H1 (cell line): ENCODE measurements at regions not wholly inside any gene's neighbourhood (a gene's known extent, or its start where the extent isn't known, plus 50 kb on each side); places are given as distances from the start of the nearest gene placed in this dataset.

Source experiments
- CTCF ChIA-PET: fragments of 300-600 bp; sonication (Branson Sonifier 250); formaldehyde crosslinking; loops from one replicate; lab custom pipeline; 2021; ENCODE audit not compliant: partially characterized antibody; lab: Charles Lee
- POLR2A ChIA-PET: fragments of 300-600 bp; sonication (Branson Sonifier 250); formaldehyde crosslinking; loops from one replicate; lab custom pipeline; 2021; ENCODE audit warnings: inconsistent platforms; ENCODE audit not compliant: partially characterized antibody; lab: Charles Lee
- DNase-seq, 2 experiments: peaks; one replicate each; pipeline versions ENCODE4 v3.0.0 to v3.0.0-alpha.2; 2010 to 2022; ENCODE audit warnings: low spot score in 2 of 2, low read depth in 1 of 2, mixed read lengths in 1 of 2
- FAIRE-seq: peaks from 2 replicates; lab custom pipeline; 2011; peaks lifted over from hg19 to GRCh38; lab: Jason Lieb, UNC
- H2AFZ ChIP-seq: 2 replicates; pipeline ENCODE4 v1.8.1; 2012; ENCODE audit warnings: low read length, inconsistent platforms
- H2AK5ac ChIP-seq: 2 replicates; pipeline ENCODE4 v1.6.1; 2013; ENCODE audit warnings: low read depth, low read length
- H2BK120ac ChIP-seq: replicated peaks from 2 replicates; pipeline ENCODE3; 2013; ENCODE audit warnings: low read depth, low read length, inconsistent platforms
- H2BK12ac ChIP-seq: 2 replicates; pipeline ENCODE4 v1.6.1; 2013; ENCODE audit warnings: low read depth, low read length
- H2BK15ac ChIP-seq: 2 replicates; pipeline ENCODE4 v1.6.1; 2013; ENCODE audit warnings: low read length
- H2BK20ac ChIP-seq: 2 replicates; pipeline ENCODE4 v1.6.1; 2013; ENCODE audit warnings: low read length
- H2BK5ac ChIP-seq: 2 replicates; pipeline ENCODE4 v1.6.1; 2013; ENCODE audit warnings: low read depth, low read length
- H3K14ac ChIP-seq: 2 replicates; pipeline ENCODE4 v1.6.1; 2013; ENCODE audit warnings: inconsistent platforms; ENCODE audit not compliant: insufficient read length
- H3K18ac ChIP-seq: 2 replicates; pipeline ENCODE4 v1.6.1; 2013; ENCODE audit warnings: low read length; ENCODE audit errors: extremely low read depth
- H3K23ac ChIP-seq: 2 replicates; pipeline ENCODE4 v1.6.1; 2013; ENCODE audit warnings: inconsistent platforms; ENCODE audit not compliant: insufficient read length
- H3K23me2 ChIP-seq: 2 replicates; pipeline ENCODE4 v1.6.1; 2013; ENCODE audit warnings: low read depth, low read length
- H3K27ac ChIP-seq: 2 replicates; pipeline ENCODE4 v1.6.1; 2011; ENCODE audit warnings: low read depth, low read length, inconsistent platforms
- H3K27me3 ChIP-seq, 4 experiments: replicated peaks in 1 of 4; 1 replicate in 1 of 4; 2 replicates in 3 of 4; pipeline versions ENCODE4 v1.6.1 to v1.8.1; 2011 to 2013; ENCODE audit warnings: low read length in 3 of 4, mild to moderate bottlenecking in 3 of 4, inconsistent platforms in 2 of 4, mixed read lengths in 2 of 4, moderate library complexity in 1 of 4; ENCODE audit not compliant: control insufficient read depth in 3 of 4, insufficient read depth in 3 of 4; ENCODE audit errors: extremely low read depth in 1 of 4
- H3K36me3 ChIP-seq, 4 experiments: 2 replicates each; pipeline versions ENCODE4 v1.6.1 to v1.8.1; 2011 to 2013; ENCODE audit warnings: mild to moderate bottlenecking in 4 of 4, low read length in 3 of 4, moderate library complexity in 2 of 4, control low read depth in 1 of 4, inconsistent platforms in 1 of 4; ENCODE audit not compliant: insufficient read depth in 4 of 4, control insufficient read depth in 2 of 4
- H3K4ac ChIP-seq: replicated peaks from 2 replicates; pipeline ENCODE3; 2013; ENCODE audit warnings: low read length, low read depth, mixed read lengths, inconsistent platforms; ENCODE audit not compliant: insufficient read length
- H3K4me1 ChIP-seq, 4 experiments: replicated peaks in 1 of 4; 1 replicate in 1 of 4; 2 replicates in 3 of 4; pipeline versions ENCODE4 v1.6.1 to v1.8.1; 2011 to 2013; ENCODE audit warnings: low read length in 3 of 4, inconsistent platforms in 2 of 4, mixed read lengths in 1 of 4; ENCODE audit not compliant: insufficient read depth in 4 of 4, control insufficient read depth in 3 of 4
- H3K4me2 ChIP-seq, 2 experiments: 2 replicates each; pipeline versions ENCODE4 v1.6.1 to v1.8.1; 2011 to 2013; ENCODE audit warnings: low read depth in 2 of 2, low read length in 2 of 2, control low read depth in 1 of 2, inconsistent platforms in 1 of 2, mild to moderate bottlenecking in 1 of 2; ENCODE audit not compliant: insufficient read depth in 1 of 2
- H3K4me3 ChIP-seq, 4 experiments: fragments of 200-600, 300-600 bp in 1 of 4; sonication (generic), shearing (Covaris generic), sonication (Bioruptor Twin) in 1 of 4; 2 replicates each; pipeline versions ENCODE4 v1.5.1 to v1.8.1; 2011 to 2016; ENCODE audit warnings: low read length in 4 of 4, low read depth in 3 of 4, control low read depth in 2 of 4, inconsistent platforms in 2 of 4, mild to moderate bottlenecking in 2 of 4, mixed read lengths in 1 of 4, moderate library complexity in 1 of 4; ENCODE audit not compliant: insufficient read depth in 2 of 4; ENCODE audit errors: extremely low read depth in 1 of 4
- H3K56ac ChIP-seq: replicated peaks from 2 replicates; pipeline ENCODE3; 2013; ENCODE audit warnings: low read depth, mild to moderate bottlenecking, mixed read lengths, low read length, inconsistent platforms; ENCODE audit not compliant: insufficient read length
- H3K79me1 ChIP-seq: 2 replicates; pipeline ENCODE4 v1.6.1; 2013; ENCODE audit warnings: low read depth, low read length, control low read depth
- H3K79me2 ChIP-seq, 2 experiments: 2 replicates each; pipeline versions ENCODE4 v1.6.1 to v1.8.1; 2012 to 2013; ENCODE audit warnings: low read length in 2 of 2, mild to moderate bottlenecking in 2 of 2, inconsistent platforms in 1 of 2; ENCODE audit not compliant: insufficient read depth in 2 of 2, control insufficient read depth in 1 of 2
- H3K9ac ChIP-seq, 4 experiments: replicated peaks in 1 of 4; 1 replicate in 1 of 4; 2 replicates in 3 of 4; pipeline versions ENCODE4 v1.6.1 to v1.8.1; 2011 to 2013; ENCODE audit warnings: low read depth in 3 of 4, low read length in 3 of 4, control low read depth in 2 of 4, mild to moderate bottlenecking in 2 of 4, moderate library complexity in 2 of 4, inconsistent platforms in 1 of 4; ENCODE audit errors: extremely low read depth in 1 of 4
- H3K9me3 ChIP-seq, 2 experiments: 2 replicates each; pipeline versions ENCODE4 v1.6.1 to v1.8.1; 2012 to 2013; ENCODE audit warnings: mild to moderate bottlenecking in 2 of 2, moderate library complexity in 2 of 2, control low read depth in 1 of 2, inconsistent platforms in 1 of 2, low read depth in 1 of 2, low read length in 1 of 2, mixed read lengths in 1 of 2; ENCODE audit not compliant: insufficient read depth in 2 of 2
- H4K20me1 ChIP-seq, 2 experiments: replicated peaks in 1 of 2; 2 replicates each; pipeline versions ENCODE3 to v1.8.1; 2011 to 2013; ENCODE audit warnings: inconsistent platforms in 2 of 2, low read length in 2 of 2, mild to moderate bottlenecking in 1 of 2; ENCODE audit not compliant: insufficient read depth in 2 of 2, control insufficient read depth in 1 of 2
- H4K5ac ChIP-seq: 2 replicates; pipeline ENCODE4 v1.6.1; 2013; ENCODE audit warnings: low read length, low read depth, mixed read lengths, inconsistent platforms; ENCODE audit not compliant: insufficient read length
- H4K8ac ChIP-seq: 2 replicates; pipeline ENCODE4 v1.8.0; 2013; ENCODE audit warnings: mild to moderate bottlenecking, moderate library complexity, low read length, inconsistent platforms; ENCODE audit not compliant: insufficient read depth; ENCODE audit errors: extremely low read depth
- H4K91ac ChIP-seq: replicated peaks from 2 replicates; pipeline ENCODE3; 2013; ENCODE audit warnings: low read length, mixed read lengths, inconsistent platforms; ENCODE audit not compliant: insufficient read length
- ASH2L ChIP-seq: fragments of 200-600, 300-600 bp; sonication (generic); IDR thresholded peaks from one replicate; pipeline ENCODE4 v1.7.1; 2017; ENCODE audit warnings: low read length
- CHD1 ChIP-seq: IDR thresholded peaks from 2 replicates; pipeline ENCODE4 v1.6.1; 2012; ENCODE audit warnings: low read depth, low read length, improper control_type of control experiment
- CREB1 ChIP-seq: IDR thresholded peaks from 2 replicates; pipeline ENCODE4 v1.6.1; 2012; ENCODE audit warnings: inconsistent platforms
- CTBP2 ChIP-seq: IDR thresholded peaks from 2 replicates; pipeline ENCODE4 v1.7.0; 2011; ENCODE audit warnings: borderline replicate concordance, mild to moderate bottlenecking, moderate library complexity, mixed read lengths, low read length; ENCODE audit not compliant: insufficient read depth, insufficient read length
- HDAC6 ChIP-seq: IDR thresholded peaks from one replicate; pipeline ENCODE4 v1.7.1; 2012; ENCODE audit warnings: low read depth, mild to moderate bottlenecking, inconsistent platforms, low read length, moderate library complexity
- JUN ChIP-seq: IDR thresholded peaks from 2 replicates; pipeline ENCODE4 v1.6.1; 2011; ENCODE audit warnings: low read depth, mild to moderate bottlenecking, improper control_type of control experiment, low read length
- RNF2 ChIP-seq: fragments of 200-900, 300-1000 bp; sonication (generic); IDR thresholded peaks from 2 replicates; pipeline ENCODE4 v1.7.1; 2016; ENCODE audit warnings: borderline replicate concordance, low read depth, mild to moderate bottlenecking, antibody characterized with exemption, low read length; ENCODE audit not compliant: poor library complexity, severe bottlenecking; ENCODE audit errors: missing control alignments
- RXRA ChIP-seq: IDR thresholded peaks from 2 replicates; pipeline ENCODE4 v1.6.1; 2011; ENCODE audit warnings: low read depth, mild to moderate bottlenecking, low read length, moderate library complexity; ENCODE audit not compliant: insufficient read depth
- SAP30 ChIP-seq: fragments of 300-600 bp; sonication (generic); IDR thresholded peaks from 2 replicates; pipeline ENCODE4 v1.7.1; 2012; ENCODE audit warnings: low read length, moderate library complexity, mild to moderate bottlenecking, inconsistent platforms; ENCODE audit not compliant: insufficient read depth, insufficient replicate concordance
- SP2 ChIP-seq: IDR thresholded peaks from 2 replicates; pipeline ENCODE4 v1.6.1; 2012; ENCODE audit warnings: mild to moderate bottlenecking, low read length, inconsistent platforms
- SP4 ChIP-seq: IDR thresholded peaks from 2 replicates; pipeline ENCODE4 v1.6.1; 2012; ENCODE audit warnings: low read length, inconsistent platforms
- TAF1 ChIP-seq: IDR thresholded peaks from 2 replicates; pipeline ENCODE4 v1.6.1; 2011; ENCODE audit warnings: mild to moderate bottlenecking, low read depth, low read length
- TAF7 ChIP-seq: optimal IDR thresholded peaks from 2 replicates; pipeline ENCODE3; 2011; ENCODE audit warnings: low read depth, mild to moderate bottlenecking, inconsistent platforms, low read length, moderate library complexity, borderline replicate concordance
- WGBS, 2 experiments: shearing (Covaris generic) in 1 of 2; methylation state at CpG; one replicate each; pipeline versions ENCODE4 v1.1.6 to v1.1.7; 2013 to 2015; ENCODE audit warnings: low lambda C conversion rate in 2 of 2, mixed read lengths in 2 of 2, inconsistent platforms in 1 of 2, low coverage in 1 of 2, missing lambda C conversion rate in 1 of 2; ENCODE audit not compliant: insufficient replicate concordance in 2 of 2, insufficient coverage in 1 of 2, insufficient read length in 1 of 2; ENCODE audit errors: extremely low coverage in 1 of 2, missing lambda C conversion rate in 1 of 2; 5-methylcytosine and 5-hydroxymethylcytosine counted together

DNA sequence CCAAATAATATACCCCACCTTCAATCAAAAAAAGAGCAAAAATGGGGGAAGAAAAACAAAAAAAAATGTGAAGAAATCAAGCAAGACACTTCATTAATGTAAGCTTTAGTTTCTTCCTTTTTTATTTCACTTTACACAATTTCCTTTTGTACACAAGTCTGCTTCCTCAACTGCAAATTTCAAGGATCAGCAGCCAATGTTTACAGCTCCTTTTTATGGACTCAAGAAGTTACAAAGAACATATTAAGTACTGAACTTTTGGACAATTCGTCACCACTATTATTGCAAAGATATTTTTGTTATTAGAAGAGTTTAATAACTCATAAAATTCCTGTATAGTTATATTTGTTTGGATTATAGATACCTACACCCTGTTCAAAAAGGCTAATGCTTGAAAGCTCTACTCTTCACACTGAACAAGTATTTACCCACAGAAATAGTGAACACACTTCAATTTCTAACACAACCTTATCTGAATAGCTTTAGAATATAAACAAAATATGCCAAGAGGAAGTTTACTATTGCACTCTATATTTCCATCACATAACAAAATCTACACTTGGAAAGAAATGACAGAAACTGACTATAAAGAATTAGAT is 658.7 kb upstream of the CNTNAP5 start:
- Histone ChIP-seq H3K4me2 (no peak overlapping the region), H3K27ac (no peak overlapping the region), H3K23ac (no peak overlapping the region), H4K5ac (no peak overlapping the region), H3K36me3 (no peaks in the 10 kb centered on the region), H3K4ac (no peak overlapping the region), H3K79me1 (no peaks in the 10 kb centered on the region), H3K56ac (no peak overlapping the region), H3K79me2 (no peaks in the 10 kb centered on the region), H2AFZ (no peak overlapping the region), H4K91ac (no peak overlapping the region), H4K20me1 (no peaks in the 10 kb centered on the region), H3K4me3 (no peak overlapping the region), H3K23me2 (no peaks in the 10 kb centered on the region), H2BK15ac (no peak overlapping the region), H3K18ac (no peak overlapping the region), H3K4me1 (no peaks in the 10 kb centered on the region), H2BK20ac (no peak overlapping the region), H3K9me3 (no peaks in the 10 kb centered on the region), H3K27me3 (no peaks in the 10 kb centered on the region), H2BK120ac (no peak overlapping the region), H3K9ac (no peak overlapping the region), H3K14ac (no peak overlapping the region), H4K8ac (no peak overlapping the region), H2BK5ac (no peak overlapping the region), H2BK12ac (no peak overlapping the region), H2AK5ac (no peak overlapping the region)
- WGBS, 2 experiments = 80% methylated on average over 1 of the region's 1 CpG; no CpG with 5 or more reads in 1 of the 2 experiments
- ChIA-PET POLR2A (no interaction called here), CTCF (no interaction called here)
- no peak for FAIRE-seq
- no peak for DNase-seq
- TF ChIP-seq JUN (no peak), CHD1 (no peak), CTBP2 (no peak), TAF7 (no peak), ASH2L (no peak), SP2 (no peak), CREB1 (no peak), HDAC6 (no peak), RNF2 (no peak), TAF1 (no peak), SP4 (no peak), RXRA (no peak), SAP30 (no peak)
